TTC549 (cell line): ENCODE measurements at regions not wholly inside any gene's neighbourhood (a gene's known extent, or its start where the extent isn't known, plus 50 kb on each side); places are given as distances from the start of the nearest gene placed in this dataset.

Source experiments
- FAIRE-seq: peaks from 2 replicates; lab custom pipeline; 2012; peaks lifted over from hg19 to GRCh38; lab: Jason Lieb, UNC

- FAIRE-seq: no peak
Measured at GRCh38 chr2:122885436-122885835, 1130.0 kb downstream of the TSN start.

GRCh38 chr2:122886479-122887145, 1131.2 kb downstream of the TSN start:
- FAIRE-seq: no peak

- no peak for FAIRE-seq
Measured at GRCh38 chr2:122899614-122900013, 1125.5 kb upstream of the CNTNAP5 start.

GRCh38 chr2:122905431-122905830, 1119.7 kb upstream of the CNTNAP5 start:
- FAIRE-seq: no peak

- no peak for FAIRE-seq
Measured at GRCh38 chr2:122908159-122908558, 1116.9 kb upstream of the CNTNAP5 start.

GRCh38 chr2:122927197-122927596, 1097.9 kb upstream of the CNTNAP5 start:
- no peak for FAIRE-seq

- FAIRE-seq: no peak
Measured at GRCh38 chr2:122927710-122928557, 1097.2 kb upstream of the CNTNAP5 start.

GRCh38 chr2:122929347-122929746, 1095.7 kb upstream of the CNTNAP5 start:
- FAIRE-seq: no peak

GRCh38 chr2:122935506-122935905, 1089.6 kb upstream of the CNTNAP5 start:
- FAIRE-seq: no peak

GRCh38 chr2:122939796-122940195, 1085.3 kb upstream of the CNTNAP5 start:
- FAIRE-seq: no peak

- no peak for FAIRE-seq
Measured at GRCh38 chr2:122949523-122949922, 1075.6 kb upstream of the CNTNAP5 start.

GRCh38 chr2:122955776-122956175, 1069.3 kb upstream of the CNTNAP5 start:
- FAIRE-seq: no peak

GRCh38 chr2:122960759-122961641, 1064.1 kb upstream of the CNTNAP5 start:
- no peak for FAIRE-seq

GRCh38 chr2:122966461-122966860, 1058.6 kb upstream of the CNTNAP5 start:
- FAIRE-seq: no peak

- no peak for FAIRE-seq
Measured at GRCh38 chr2:122977580-122977979, 1047.5 kb upstream of the CNTNAP5 start.

- no peak for FAIRE-seq
Measured at GRCh38 chr2:122980671-122981070, 1044.4 kb upstream of the CNTNAP5 start.

- no peak for FAIRE-seq
Measured at GRCh38 chr2:122982936-122983335, 1042.2 kb upstream of the CNTNAP5 start.

GRCh38 chr2:122988395-122989221, 1036.5 kb upstream of the CNTNAP5 start:
- no peak for FAIRE-seq

- no peak for FAIRE-seq
Measured at GRCh38 chr2:122993592-122993991, 1031.5 kb upstream of the CNTNAP5 start.

GRCh38 chr2:122999258-122999657, 1025.8 kb upstream of the CNTNAP5 start:
- no peak for FAIRE-seq

GRCh38 chr2:122999821-123000220, 1025.3 kb upstream of the CNTNAP5 start:
- FAIRE-seq: no peak
